HT-29 (cell line): ENCODE measurements at regions not wholly inside any gene's neighbourhood (a gene's known extent, or its start where the extent isn't known, plus 50 kb on each side); places are given as distances from the start of the nearest gene placed in this dataset.

Experiments
- DNase-seq: peaks from one replicate; pipeline ENCODE4 v3.0.0-alpha.2; 2015; ENCODE audit warnings: low spot score

- DNase-seq = no peak
Observed at GRCh38 chr4:151901631-151902030, 140.8 kb upstream of the GATB start.

- no peak for DNase-seq
Observed at GRCh38 chr4:151896880-151897279, 136.1 kb upstream of the GATB start.

DNA sequence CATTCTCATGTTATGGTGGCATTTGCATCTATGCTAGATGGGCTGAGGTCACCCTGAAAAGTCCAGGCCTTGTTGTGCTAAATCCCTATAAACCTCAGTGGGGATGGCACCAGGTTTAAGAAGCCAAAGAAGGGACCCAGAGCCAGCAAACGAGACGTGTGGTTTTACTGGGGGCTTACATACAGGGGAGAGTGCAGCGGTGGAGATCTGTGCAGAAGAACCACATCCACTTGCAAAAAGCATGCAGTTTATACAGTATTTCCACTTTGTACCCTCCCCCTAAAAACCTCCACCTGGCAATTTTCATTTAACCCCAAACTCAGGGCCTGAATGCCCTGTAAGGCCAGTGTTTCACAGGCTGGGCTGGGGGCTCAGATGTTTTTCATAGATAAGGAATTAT lies 134.9 kb upstream of the GATB start:
- DNase-seq = no peak

- no peak for DNase-seq
Observed at GRCh38 chr4:151894246-151894645, 133.4 kb upstream of the GATB start.

DNA sequence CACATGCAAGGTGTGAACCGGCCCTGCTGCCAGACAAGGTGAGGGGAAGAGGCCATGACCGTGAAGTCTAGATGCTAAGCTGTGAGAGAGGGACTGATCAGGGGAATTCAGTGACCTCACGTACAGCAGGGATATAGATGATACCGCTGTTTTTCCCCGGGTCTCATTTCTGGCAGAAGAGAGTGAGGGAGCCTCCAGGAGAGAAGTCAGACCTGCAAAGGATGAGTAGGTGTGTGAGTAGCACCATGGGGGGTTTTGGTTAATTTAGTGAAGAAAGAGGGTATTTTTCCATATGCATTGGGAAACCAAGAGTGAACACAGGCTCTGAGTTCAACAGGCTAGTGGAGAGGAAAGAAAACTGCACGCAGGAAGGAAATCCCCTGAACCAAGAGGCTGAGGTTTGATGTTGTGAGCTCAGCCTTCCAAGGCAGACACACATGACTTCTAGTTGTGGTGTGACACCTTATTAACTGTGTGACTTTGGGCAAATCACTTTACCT lies 127.6 kb upstream of the GATB start:
- DNase-seq = no peak

- no peak for DNase-seq
Observed at GRCh38 chr4:151887816-151888180, 127.0 kb upstream of the GATB start.

- no peak for DNase-seq
Observed at GRCh38 chr4:151887031-151887815, 126.4 kb upstream of the GATB start.

DNA sequence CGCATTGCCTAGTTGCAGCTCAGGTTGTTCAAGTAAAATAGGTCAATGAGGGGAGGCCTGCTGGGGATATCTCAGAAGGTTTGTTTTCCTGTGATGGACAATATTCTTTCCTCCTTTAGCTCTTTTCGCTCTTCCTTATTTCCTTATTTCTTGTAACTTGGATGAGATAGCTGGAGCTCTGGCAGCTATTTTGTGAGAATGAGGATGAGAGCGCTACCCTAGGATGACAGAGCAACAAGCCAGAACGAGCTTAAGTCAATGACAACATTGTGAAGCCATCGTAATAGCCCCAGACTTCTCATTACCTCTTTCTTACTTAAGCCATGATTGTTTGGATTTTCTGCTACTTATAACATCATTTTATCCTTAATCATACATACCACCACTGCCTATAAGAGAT lies 124.3 kb upstream of the GATB start:
- no peak for DNase-seq

- DNase-seq = no peak
Observed at GRCh38 chr4:151883747-151884146, 122.9 kb upstream of the GATB start.

- no peak for DNase-seq
Observed at GRCh38 chr4:151882072-151882803, 121.4 kb upstream of the GATB start.

DNA sequence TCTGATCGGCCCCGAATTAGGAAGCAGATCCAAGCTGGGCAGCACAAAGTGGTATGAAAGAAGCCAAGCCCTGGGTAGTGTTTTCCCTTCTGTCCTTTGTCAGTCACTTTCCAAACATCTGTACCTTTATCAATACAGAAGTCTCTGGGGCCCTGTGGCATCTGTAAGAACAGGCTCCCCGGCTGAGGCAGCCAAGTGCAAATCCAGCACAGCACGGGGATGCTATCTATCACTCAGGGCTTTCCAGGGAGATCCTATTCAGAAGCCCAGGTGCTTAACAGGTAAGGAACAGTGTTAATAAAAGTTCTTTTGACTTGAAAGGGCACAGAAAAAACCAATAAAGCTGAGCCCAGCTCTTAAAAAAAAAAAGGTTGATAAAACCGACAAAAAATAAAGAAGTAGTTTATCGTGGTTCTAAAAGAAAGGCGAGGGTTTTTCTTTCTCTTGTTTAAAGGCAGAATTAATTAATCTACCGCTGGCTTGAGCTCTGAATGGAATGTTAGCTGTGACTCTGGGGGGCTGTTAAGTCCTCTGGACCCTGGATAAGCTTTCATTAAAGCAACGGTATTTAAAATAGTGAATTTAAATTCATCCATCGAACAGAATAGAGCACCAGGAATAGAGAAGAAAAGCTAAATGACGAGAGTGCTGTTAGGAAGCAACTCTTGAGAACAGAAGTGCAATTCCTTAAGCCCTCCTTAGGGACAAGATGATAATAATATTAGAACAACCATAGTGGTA lies 119.1 kb upstream of the GATB start:
- DNase-seq = no peak

DNA sequence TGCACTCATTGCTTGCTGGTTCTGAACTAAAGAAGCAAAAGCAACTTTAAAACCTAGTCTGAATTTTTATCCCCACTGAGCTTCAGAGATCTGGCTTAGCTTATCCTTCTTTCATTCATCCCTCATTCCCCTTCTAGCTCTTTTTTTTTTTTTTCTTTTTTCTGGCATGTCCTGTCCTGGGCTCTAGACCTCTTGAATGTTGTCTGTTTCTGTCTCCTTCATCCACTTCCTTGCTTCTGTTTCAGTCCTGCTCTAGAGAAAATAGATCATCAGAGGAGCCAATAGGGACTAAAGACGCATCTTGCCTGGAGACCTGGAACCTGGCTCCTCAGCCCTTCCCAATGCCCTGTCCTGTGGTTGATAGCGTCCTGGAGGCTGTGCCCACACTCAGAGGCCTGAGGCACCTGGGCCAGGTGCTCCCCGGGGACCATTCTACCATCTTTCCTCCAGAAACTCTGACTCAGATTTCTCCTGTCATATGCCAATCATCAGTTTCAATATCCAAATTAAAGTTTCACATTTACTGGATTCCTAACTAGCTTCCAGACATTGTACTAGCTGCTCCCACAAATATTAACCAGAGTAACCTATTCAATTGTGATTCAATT lies 115.7 kb upstream of the GATB start:
- no peak for DNase-seq

- no peak for DNase-seq
Observed at GRCh38 chr4:151874328-151874727, 113.5 kb upstream of the GATB start.

DNA sequence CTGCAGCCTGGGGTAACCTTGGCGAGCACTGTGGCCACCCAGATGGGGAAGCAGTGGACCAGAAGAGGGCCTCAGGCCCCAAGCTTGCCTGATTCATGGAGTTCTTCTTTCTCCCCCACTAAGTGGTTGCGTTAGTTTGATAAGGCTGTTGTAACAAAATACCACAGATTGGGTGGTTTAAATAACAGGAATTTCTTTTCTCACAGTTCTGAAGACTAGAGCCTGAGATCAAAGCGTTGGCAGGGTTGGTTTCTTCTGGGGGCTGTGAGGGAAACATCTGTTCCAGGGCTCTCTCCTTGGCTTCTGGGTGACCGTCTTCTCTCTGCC lies 105.7 kb upstream of the GATB start:
- no peak for DNase-seq

- no peak for DNase-seq
Observed at GRCh38 chr4:151865744-151866591, 105.2 kb upstream of the GATB start.

- no peak for DNase-seq
Observed at GRCh38 chr4:151865312-151865711, 104.5 kb upstream of the GATB start.

GRCh38 chr4:151864068-151864467 lies 103.3 kb upstream of the GATB start:
- DNase-seq = no peak

DNA sequence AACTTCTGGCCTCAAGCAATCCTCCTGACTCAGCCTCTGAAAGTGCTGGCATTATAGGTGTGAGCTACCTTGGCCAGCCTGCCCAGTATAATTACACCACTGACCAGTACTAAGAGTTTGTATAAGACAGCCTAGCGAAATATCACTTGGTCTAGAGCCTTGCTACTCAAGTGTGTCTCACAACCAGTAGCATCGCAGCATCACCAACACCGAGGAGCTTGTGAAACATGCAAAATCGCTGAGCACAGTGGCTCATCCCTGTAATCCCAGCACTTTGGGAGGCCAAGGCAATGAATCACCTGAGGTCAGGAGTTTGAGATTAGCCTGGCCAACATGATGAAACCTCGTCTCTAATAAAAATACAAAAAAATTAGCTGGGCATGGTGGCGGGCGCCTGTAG lies 102.0 kb upstream of the GATB start:
- no peak for DNase-seq

GRCh38 chr4:151860561-151861093 lies 99.8 kb upstream of the GATB start:
- no peak for DNase-seq

DNA sequence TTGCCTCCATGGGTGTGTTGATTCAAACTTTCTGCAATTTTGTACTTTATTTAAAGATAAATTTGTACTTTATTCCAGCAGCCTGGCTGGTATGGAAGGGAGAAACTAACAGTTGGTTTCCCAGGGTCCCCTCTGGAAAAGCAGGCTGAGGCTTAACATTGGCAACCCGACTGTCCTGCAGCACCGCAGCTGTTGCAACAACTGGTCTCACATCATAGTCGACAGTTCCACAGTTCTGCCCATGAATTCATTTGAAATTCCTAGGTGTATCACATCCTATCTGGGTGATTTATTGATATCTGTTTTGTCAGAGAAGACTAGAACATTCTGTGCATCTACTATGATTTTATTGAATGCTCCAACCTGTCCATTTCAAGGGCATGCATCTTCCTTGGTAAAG lies 98.8 kb upstream of the GATB start:
- no peak for DNase-seq

DNA sequence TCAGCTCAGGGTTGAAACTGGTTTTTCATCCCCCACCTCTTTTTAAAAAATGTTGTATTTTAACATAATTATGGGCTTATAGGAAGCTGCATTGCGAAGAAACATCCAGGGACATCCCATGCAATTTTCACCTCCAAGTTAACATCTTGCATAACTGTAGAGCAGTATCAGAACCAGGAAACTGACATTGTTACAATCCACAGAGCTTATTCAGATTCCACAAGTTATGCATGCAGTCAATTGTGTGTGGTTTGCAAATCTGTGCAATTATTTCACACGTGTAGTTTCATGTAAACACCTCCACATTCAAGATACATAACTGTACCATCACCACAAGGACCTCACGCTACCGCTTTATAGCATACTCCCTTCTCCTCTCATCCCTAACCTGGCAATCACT lies 97.5 kb upstream of the GATB start:
- DNase-seq = no peak
